HepG2 (cell line): ENCODE measurements at regions not wholly inside any gene's neighbourhood (a gene's known extent, or its start where the extent isn't known, plus 50 kb on each side); places are given as distances from the start of the nearest gene placed in this dataset.
A peak's percentile ranks its signal among the peaks of the same experiment; 100 is the strongest.

ENCODE experiments used
- ARNTL ChIP-seq: sonication (generic); formaldehyde crosslinking; IDR thresholded peaks from 2 replicates; pipeline ENCODE4 v1.4.0; 2020; ENCODE audit warnings: mild to moderate bottlenecking, missing genetic modification reagents
- ATF7 ChIP-seq, 2 experiments: fragments of 450-650 bp in 1 of 2; sonication (generic) in 1 of 2; formaldehyde crosslinking in 1 of 2; IDR thresholded peaks; 2 replicates each; pipeline versions ENCODE4 v1.4.0 to v1.6.1; 2016 to 2020; ENCODE audit warnings: antibody characterized with exemption in 1 of 2, mild to moderate bottlenecking in 1 of 2, missing genetic modification reagents in 1 of 2
- CAMTA2 ChIP-seq: sonication (generic); formaldehyde crosslinking; IDR thresholded peaks from 2 replicates; pipeline ENCODE4 v1.4.0; 2020; ENCODE audit warnings: mild to moderate bottlenecking, missing genetic modification reagents, borderline replicate concordance
- CCAR2 ChIP-seq: fragments of 200-400 bp; formaldehyde crosslinking; optimal IDR thresholded peaks from 2 replicates; pipeline ENCODE3; 2018; ENCODE audit warnings: low read depth, mild to moderate bottlenecking, low read length, moderate library complexity
- DRAP1 ChIP-seq: IDR thresholded peaks from 2 replicates; pipeline ENCODE4 v1.6.1; 2016; ENCODE audit warnings: missing genetic modification reagents, missing compliant biosample characterization
- FOXC1 ChIP-seq: sonication (generic); formaldehyde crosslinking; IDR thresholded peaks from 2 replicates; pipeline ENCODE4 v1.8.0; 2022; ENCODE audit warnings: mild to moderate bottlenecking, missing genetic modification reagents, borderline replicate concordance
- MAFG ChIP-seq: sonication (generic); formaldehyde crosslinking; IDR thresholded peaks from 2 replicates; pipeline ENCODE4 v1.5.1; 2020; ENCODE audit warnings: mild to moderate bottlenecking, missing genetic modification reagents
- SMARCE1 ChIP-seq: fragments of 450-650 bp; IDR thresholded peaks from 2 replicates; pipeline ENCODE4 v1.6.1; 2017; ENCODE audit warnings: borderline replicate concordance
- TAF1 ChIP-seq: sonication (generic); formaldehyde crosslinking; IDR thresholded peaks from 2 replicates; pipeline ENCODE4 v1.4.0; 2020; ENCODE audit warnings: missing genetic modification reagents
- TOE1 ChIP-seq: sonication (generic); formaldehyde crosslinking; IDR thresholded peaks from 2 replicates; pipeline ENCODE4 v1.4.0; 2020; ENCODE audit warnings: mild to moderate bottlenecking, missing genetic modification reagents
- ZFP62 ChIP-seq: sonication (generic); formaldehyde crosslinking; IDR thresholded peaks from 2 replicates; pipeline ENCODE4 v1.4.0; 2020; ENCODE audit warnings: missing genetic modification reagents
- ZHX1 ChIP-seq: sonication (generic); formaldehyde crosslinking; IDR thresholded peaks from 2 replicates; pipeline ENCODE4 v1.8.1; 2022; ENCODE audit warnings: low read depth, mild to moderate bottlenecking, missing genetic modification reagents
- ZNF12 ChIP-seq: sonication (generic); formaldehyde crosslinking; IDR thresholded peaks from 2 replicates; pipeline ENCODE4 v1.5.0; 2020; ENCODE audit warnings: missing genetic modification reagents
- ZNF264 ChIP-seq: sonication (generic); formaldehyde crosslinking; IDR thresholded peaks from 2 replicates; pipeline ENCODE4 v1.4.0; 2020; ENCODE audit warnings: missing genetic modification reagents
- ZNF350 ChIP-seq: sonication (generic); formaldehyde crosslinking; IDR thresholded peaks from 2 replicates; pipeline ENCODE4 v1.4.0; 2020; ENCODE audit warnings: mild to moderate bottlenecking, low read depth, missing genetic modification reagents, borderline replicate concordance
- ZNF382 ChIP-seq: sonication (generic); formaldehyde crosslinking; IDR thresholded peaks from 2 replicates; pipeline ENCODE4 v1.5.0; 2020; ENCODE audit warnings: missing genetic modification reagents, mild to moderate bottlenecking, borderline replicate concordance
- ZNF558 ChIP-seq: sonication (generic); formaldehyde crosslinking; IDR thresholded peaks from 2 replicates; pipeline ENCODE4 v1.9.0; 2022; ENCODE audit warnings: mild to moderate bottlenecking, missing genetic modification reagents, borderline replicate concordance
- ZNF607 ChIP-seq: sonication (generic); formaldehyde crosslinking; IDR thresholded peaks from 2 replicates; pipeline ENCODE4 v1.5.1; 2020; ENCODE audit warnings: missing genetic modification reagents, mild to moderate bottlenecking, borderline replicate concordance
- ZNF891 ChIP-seq: sonication (generic); formaldehyde crosslinking; IDR thresholded peaks from 2 replicates; pipeline ENCODE4 v1.5.0; 2020; ENCODE audit warnings: mild to moderate bottlenecking, missing genetic modification reagents
- TF ChIP-seq, protein P1 (sequence below): sonication (generic); formaldehyde crosslinking; IDR thresholded peaks from 2 replicates; pipeline ENCODE4 v1.4.0; 2020; ENCODE audit warnings: missing genetic modification reagents, borderline replicate concordance
- TF ChIP-seq, protein P2 (sequence below): sonication (generic); formaldehyde crosslinking; IDR thresholded peaks from 2 replicates; pipeline ENCODE4 v1.8.0; 2022; ENCODE audit warnings: missing genetic modification reagents, mild to moderate bottlenecking, inconsistent platforms, borderline replicate concordance
- TF ChIP-seq, protein P3 (sequence below): sonication (generic); formaldehyde crosslinking; IDR thresholded peaks from 2 replicates; pipeline ENCODE4 v1.8.1; 2023; ENCODE audit warnings: missing genetic modification reagents, inconsistent platforms, borderline replicate concordance

GRCh38 chr14:100660498-100660881 lies 66.2 kb upstream of the DLK1 start (continued):
- TF ChIP-seq, protein P1, sequence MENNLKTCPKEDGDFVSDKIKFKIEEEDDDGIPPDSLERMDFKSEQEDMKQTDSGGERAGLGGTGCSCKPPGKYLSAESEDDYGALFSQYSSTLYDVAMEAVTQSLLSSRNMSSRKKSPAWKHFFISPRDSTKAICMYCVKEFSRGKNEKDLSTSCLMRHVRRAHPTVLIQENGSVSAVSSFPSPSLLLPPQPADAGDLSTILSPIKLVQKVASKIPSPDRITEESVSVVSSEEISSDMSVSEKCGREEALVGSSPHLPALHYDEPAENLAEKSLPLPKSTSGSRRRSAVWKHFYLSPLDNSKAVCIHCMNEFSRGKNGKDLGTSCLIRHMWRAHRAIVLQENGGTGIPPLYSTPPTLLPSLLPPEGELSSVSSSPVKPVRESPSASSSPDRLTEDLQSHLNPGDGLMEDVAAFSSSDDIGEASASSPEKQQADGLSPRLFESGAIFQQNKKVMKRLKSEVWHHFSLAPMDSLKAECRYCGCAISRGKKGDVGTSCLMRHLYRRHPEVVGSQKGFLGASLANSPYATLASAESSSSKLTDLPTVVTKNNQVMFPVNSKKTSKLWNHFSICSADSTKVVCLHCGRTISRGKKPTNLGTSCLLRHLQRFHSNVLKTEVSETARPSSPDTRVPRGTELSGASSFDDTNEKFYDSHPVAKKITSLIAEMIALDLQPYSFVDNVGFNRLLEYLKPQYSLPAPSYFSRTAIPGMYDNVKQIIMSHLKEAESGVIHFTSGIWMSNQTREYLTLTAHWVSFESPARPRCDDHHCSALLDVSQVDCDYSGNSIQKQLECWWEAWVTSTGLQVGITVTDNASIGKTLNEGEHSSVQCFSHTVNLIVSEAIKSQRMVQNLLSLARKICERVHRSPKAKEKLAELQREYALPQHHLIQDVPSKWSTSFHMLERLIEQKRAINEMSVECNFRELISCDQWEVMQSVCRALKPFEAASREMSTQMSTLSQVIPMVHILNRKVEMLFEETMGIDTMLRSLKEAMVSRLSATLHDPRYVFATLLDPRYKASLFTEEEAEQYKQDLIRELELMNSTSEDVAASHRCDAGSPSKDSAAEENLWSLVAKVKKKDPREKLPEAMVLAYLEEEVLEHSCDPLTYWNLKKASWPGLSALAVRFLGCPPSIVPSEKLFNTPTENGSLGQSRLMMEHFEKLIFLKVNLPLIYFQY = no peak
- TF ChIP-seq ZNF350 (CRISPR knock-in tag) (no peak), ZNF382 (CRISPR knock-in tag) (no peak), ZNF12 (CRISPR knock-in tag) (no peak), CCAR2 (no peak), ZHX1 (CRISPR knock-in tag) (no peak; the same call in 1 of the 2 replicates), ZNF264 (CRISPR knock-in tag) (no peak), FOXC1 (CRISPR knock-in tag) (no peak), CAMTA2 (CRISPR knock-in tag) (no peak), TOE1 (CRISPR knock-in tag) (no peak), ATF7 (IDR thresholded peaks at IDR 0.05) (no peak), ATF7 (CRISPR knock-in tag; IDR thresholded peaks at IDR 0.05) (0 out of 2 replicates have a peak, but pooled peaks have one; percentile 55), ZNF558 (CRISPR knock-in tag) (no peak), ARNTL (CRISPR knock-in tag) (0 out of 2 replicates have a peak, but pooled peaks have one; percentile 52), TAF1 (CRISPR knock-in tag) (no peak), ZFP62 (CRISPR knock-in tag) (no peak), SMARCE1 (no peak), DRAP1 (CRISPR knock-in tag) (no peak), ZNF607 (CRISPR knock-in tag) (no peak), MAFG (no peak), ZNF891 (CRISPR knock-in tag) (no peak)
- TF ChIP-seq, protein P2, sequence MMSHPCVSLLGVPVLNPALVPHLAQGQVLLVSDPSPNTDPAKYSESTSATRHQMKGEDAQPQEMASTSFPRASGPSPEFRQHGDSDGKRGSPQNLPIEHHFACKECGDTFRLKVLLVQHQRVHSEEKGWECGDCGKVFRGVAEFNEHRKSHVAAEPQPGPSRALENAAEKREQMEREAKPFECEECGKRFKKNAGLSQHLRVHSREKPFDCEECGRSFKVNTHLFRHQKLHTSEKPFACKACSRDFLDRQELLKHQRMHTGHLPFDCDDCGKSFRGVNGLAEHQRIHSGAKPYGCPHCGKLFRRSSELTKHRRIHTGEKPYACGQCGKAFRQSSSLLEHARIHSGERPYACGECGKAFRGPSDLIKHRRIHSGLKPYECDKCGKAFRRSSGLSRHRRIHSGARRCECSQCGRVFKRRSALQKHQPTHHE (CRISPR knock-in tag) = no peak
- TF ChIP-seq, protein P3, sequence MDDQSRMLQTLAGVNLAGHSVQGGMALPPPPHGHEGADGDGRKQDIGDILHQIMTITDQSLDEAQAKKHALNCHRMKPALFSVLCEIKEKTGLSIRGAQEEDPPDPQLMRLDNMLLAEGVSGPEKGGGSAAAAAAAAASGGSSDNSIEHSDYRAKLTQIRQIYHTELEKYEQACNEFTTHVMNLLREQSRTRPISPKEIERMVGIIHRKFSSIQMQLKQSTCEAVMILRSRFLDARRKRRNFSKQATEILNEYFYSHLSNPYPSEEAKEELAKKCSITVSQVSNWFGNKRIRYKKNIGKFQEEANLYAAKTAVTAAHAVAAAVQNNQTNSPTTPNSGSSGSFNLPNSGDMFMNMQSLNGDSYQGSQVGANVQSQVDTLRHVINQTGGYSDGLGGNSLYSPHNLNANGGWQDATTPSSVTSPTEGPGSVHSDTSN (CRISPR knock-in tag) = no peak
